ENCODE measurements at regions not wholly inside any gene's neighbourhood (a gene's known extent, or its start where the extent isn't known, plus 50 kb on each side); places are given as distances from the start of the nearest gene placed in this dataset.

DNA sequence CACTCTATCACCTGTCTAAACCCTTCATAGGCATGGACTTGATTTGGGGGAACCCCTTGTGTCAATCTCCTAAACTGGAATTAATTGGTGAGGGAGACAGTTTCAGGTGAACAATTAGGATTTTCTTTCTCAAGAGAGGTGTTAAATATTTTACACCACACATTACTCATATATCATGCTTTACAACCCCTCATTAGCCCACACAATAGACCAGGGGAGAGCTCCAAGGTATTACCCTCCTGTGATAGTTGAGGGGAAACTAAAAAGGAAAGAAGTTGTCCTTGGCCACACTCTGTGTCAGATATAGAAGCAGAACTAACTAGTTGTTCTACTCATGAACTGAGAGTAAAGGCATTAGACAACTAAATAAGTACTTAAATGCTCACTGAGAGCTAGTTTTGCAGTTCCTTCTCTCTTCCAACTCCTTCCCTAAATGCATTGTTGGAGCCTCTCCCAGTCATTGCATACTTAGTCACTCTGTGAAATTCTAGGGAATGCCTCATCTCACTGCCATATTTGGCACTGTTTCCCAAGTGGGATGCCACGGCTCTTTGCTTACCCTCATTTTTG is 183.7 kb upstream of the CEP162 start:
- H3K27me3 ChIP-seq (ENCODE audit: control insufficient read depth in 2 of 2, insufficient read depth in 2 of 2, low read length in 2 of 2), result 0 out of 5 replicates have a peak, but pooled peaks cover 0 to 3% of the 10 kb centered on the region in 2 experiments
- no peak for TF ChIP-seq KLF16 (IDR thresholded peaks at IDR 0.05)
- TF ChIP-seq GTF2E2 (tag; IDR thresholded peaks at IDR 0.05), result no peak
- TF ChIP-seq MYBL2 (IDR thresholded peaks at IDR 0.05; ENCODE audit: low read depth), result no peak
- TF ChIP-seq MYBL2 (CRISPR knock-in tag; IDR thresholded peaks at IDR 0.05; ENCODE audit: borderline replicate concordance), result no peak
- TF ChIP-seq GATAD2B (IDR thresholded peaks at IDR 0.05; ENCODE audit: borderline replicate concordance), result no peak
- TF ChIP-seq ARID2 (IDR thresholded peaks at IDR 0.05), result no peak
- no peak for TF ChIP-seq ZNF764 (CRISPR knock-in tag; IDR thresholded peaks at IDR 0.05; ENCODE audit: low read depth)
- TF ChIP-seq ZNF668 (CRISPR knock-in tag; IDR thresholded peaks at IDR 0.05), result no peak
- TF ChIP-seq SMARCA4 (IDR thresholded peaks at IDR 0.05), result no peak
- TF ChIP-seq, protein P1, sequence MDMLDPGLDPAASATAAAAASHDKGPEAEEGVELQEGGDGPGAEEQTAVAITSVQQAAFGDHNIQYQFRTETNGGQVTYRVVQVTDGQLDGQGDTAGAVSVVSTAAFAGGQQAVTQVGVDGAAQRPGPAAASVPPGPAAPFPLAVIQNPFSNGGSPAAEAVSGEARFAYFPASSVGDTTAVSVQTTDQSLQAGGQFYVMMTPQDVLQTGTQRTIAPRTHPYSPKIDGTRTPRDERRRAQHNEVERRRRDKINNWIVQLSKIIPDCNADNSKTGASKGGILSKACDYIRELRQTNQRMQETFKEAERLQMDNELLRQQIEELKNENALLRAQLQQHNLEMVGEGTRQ (CRISPR knock-in tag; IDR thresholded peaks at IDR 0.05), result no peak
- no peak for TF ChIP-seq ZNF263 (CRISPR knock-in tag; IDR thresholded peaks at IDR 0.05; ENCODE audit: borderline replicate concordance)
- TF ChIP-seq HMGN3 (IDR thresholded peaks at IDR 0.05; ENCODE audit: borderline replicate concordance, extremely low read depth, insufficient read length, low read depth, low read length), result no peak
- TF ChIP-seq ZEB2 (IDR thresholded peaks at IDR 0.05), result no peak
- TF ChIP-seq, protein P2, sequence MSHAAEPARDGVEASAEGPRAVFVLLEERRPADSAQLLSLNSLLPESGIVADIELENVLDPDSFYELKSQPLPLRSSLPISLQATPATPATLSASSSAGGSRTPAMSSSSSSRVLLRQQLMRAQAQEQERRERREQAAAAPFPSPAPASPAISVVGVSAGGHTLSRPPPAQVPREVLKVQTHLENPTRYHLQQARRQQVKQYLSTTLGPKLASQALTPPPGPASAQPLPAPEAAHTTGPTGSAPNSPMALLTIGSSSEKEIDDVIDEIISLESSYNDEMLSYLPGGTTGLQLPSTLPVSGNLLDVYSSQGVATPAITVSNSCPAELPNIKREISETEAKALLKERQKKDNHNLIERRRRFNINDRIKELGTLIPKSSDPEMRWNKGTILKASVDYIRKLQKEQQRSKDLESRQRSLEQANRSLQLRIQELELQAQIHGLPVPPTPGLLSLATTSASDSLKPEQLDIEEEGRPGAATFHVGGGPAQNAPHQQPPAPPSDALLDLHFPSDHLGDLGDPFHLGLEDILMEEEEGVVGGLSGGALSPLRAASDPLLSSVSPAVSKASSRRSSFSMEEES (CRISPR knock-in tag; IDR thresholded peaks at IDR 0.05), result no peak
- TF ChIP-seq ZNF3 (CRISPR knock-in tag; IDR thresholded peaks at IDR 0.05), result no peak
- TF ChIP-seq TEAD1 (CRISPR knock-in tag; IDR thresholded peaks at IDR 0.05), result no peak
- TF ChIP-seq ZC3H11A (IDR thresholded peaks at IDR 0.05; ENCODE audit: low read depth, low read length), result no peak
- TF ChIP-seq, protein P3, sequence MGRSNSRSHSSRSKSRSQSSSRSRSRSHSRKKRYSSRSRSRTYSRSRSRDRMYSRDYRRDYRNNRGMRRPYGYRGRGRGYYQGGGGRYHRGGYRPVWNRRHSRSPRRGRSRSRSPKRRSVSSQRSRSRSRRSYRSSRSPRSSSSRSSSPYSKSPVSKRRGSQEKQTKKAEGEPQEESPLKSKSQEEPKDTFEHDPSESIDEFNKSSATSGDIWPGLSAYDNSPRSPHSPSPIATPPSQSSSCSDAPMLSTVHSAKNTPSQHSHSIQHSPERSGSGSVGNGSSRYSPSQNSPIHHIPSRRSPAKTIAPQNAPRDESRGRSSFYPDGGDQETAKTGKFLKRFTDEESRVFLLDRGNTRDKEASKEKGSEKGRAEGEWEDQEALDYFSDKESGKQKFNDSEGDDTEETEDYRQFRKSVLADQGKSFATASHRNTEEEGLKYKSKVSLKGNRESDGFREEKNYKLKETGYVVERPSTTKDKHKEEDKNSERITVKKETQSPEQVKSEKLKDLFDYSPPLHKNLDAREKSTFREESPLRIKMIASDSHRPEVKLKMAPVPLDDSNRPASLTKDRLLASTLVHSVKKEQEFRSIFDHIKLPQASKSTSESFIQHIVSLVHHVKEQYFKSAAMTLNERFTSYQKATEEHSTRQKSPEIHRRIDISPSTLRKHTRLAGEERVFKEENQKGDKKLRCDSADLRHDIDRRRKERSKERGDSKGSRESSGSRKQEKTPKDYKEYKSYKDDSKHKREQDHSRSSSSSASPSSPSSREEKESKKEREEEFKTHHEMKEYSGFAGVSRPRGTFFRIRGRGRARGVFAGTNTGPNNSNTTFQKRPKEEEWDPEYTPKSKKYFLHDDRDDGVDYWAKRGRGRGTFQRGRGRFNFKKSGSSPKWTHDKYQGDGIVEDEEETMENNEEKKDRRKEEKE (IDR thresholded peaks at IDR 0.05; ENCODE audit: borderline replicate concordance in 1 of 2, control insufficient read depth in 1 of 2, low read depth in 2 of 2, low read length in 1 of 2), result no peak
- TF ChIP-seq HDAC8 (tag; IDR thresholded peaks at IDR 0.05), result no peak
- no peaks in the 10 kb centered on the region for H4K20me1 ChIP-seq (replicated peaks; ENCODE audit: control insufficient read depth, insufficient read depth, low read length)
- intact Hi-C loops (cut with micrococcal nuclease), result loop anchor here (10.0 kb wide), 1 partner anchor 526 kb away; no protein-coding TSS in a partner anchor
- ATAC-seq (no peak), FAIRE-seq (no peak), DNase-seq (ENCODE audit: extremely low read depth in 1 of 4, low spot score in 3 of 4) (no peak)
- H3K79me2 ChIP-seq (ENCODE audit: control insufficient read depth, insufficient read depth, low read length), result no peaks in the 10 kb centered on the region
- H3K4me2 ChIP-seq (ENCODE audit: insufficient read depth, low read length), result no peak overlapping the region
- H3K4me3 ChIP-seq, result no peak overlapping the region
- no peaks in the 10 kb centered on the region for H3K4me1 ChIP-seq (replicated peaks in 1 of 2; ENCODE audit: control insufficient read depth in 2 of 2, insufficient read depth in 2 of 2, low read length in 2 of 2)
- POLR2A ChIA-PET, result no interaction called here
- H3K9me1 ChIP-seq (ENCODE audit: control insufficient read depth, insufficient read depth, low read length), result no peaks in the 10 kb centered on the region
- no peak overlapping the region for H3K27ac ChIP-seq (ENCODE audit: extremely low read depth, low read depth, low read length)
- BruUV-seq (replicated peaks), result no TSS peak
- H2AFZ ChIP-seq (ENCODE audit: low read depth, low read length), result no peak overlapping the region
- no peaks in the 10 kb centered on the region for H3K36me3 ChIP-seq (ENCODE audit: control insufficient read depth, insufficient read depth, low read length)
- WGBS (ENCODE audit: insufficient coverage, low coverage, missing lambda C conversion rate), result 0% methylated on average over 1 of the region's 1 CpG
- in situ Hi-C loops (cut with MboI), result no loop called here
- H3K9me3 ChIP-seq (replicated peaks; ENCODE audit: control insufficient read depth, insufficient read depth, low read depth, low read length), result no peaks in the 10 kb centered on the region
- CTCF ChIA-PET (ENCODE audit: low intra/inter-chr PET ratio), result no interaction called here
- no peak overlapping the region for H3K9ac ChIP-seq (ENCODE audit: insufficient read depth in 1 of 2, low read depth in 2 of 2, low read length in 2 of 2)

All from K562 (cell line).